HepG2 (cell line): ENCODE measurements at regions not wholly inside any gene's neighbourhood (a gene's known extent, or its start where the extent isn't known, plus 50 kb on each side); places are given as distances from the start of the nearest gene placed in this dataset.

Source experiments
- BRCA1 ChIP-seq: sonication (generic); formaldehyde crosslinking; IDR thresholded peaks from 2 replicates; pipeline ENCODE4 v1.4.0; 2020; ENCODE audit warnings: missing genetic modification reagents
- CEBPB ChIP-seq: IDR thresholded peaks from 2 replicates; pipeline ENCODE4 v1.6.1; 2011; ENCODE audit warnings: low read depth, low read length, improper control_type of control experiment, borderline replicate concordance
- DNMT3B ChIP-seq: conservative IDR thresholded peaks from 2 replicates; pipeline ENCODE4 v1.6.1; 2016; ENCODE audit warnings: missing biosample characterization, control low read depth
- EP300 ChIP-seq, 3 experiments: sonication (generic) in 1 of 3; formaldehyde crosslinking in 1 of 3; IDR thresholded peaks; 2 replicates each; pipeline versions ENCODE4 v1.5.1 to v1.6.1; 2011 to 2020; ENCODE audit warnings: low read depth in 2 of 3, low read length in 2 of 3, borderline replicate concordance in 1 of 3, improper control_type of control experiment in 1 of 3, mild to moderate bottlenecking in 1 of 3, missing genetic modification reagents in 1 of 3, moderate library complexity in 1 of 3
- GATAD2A ChIP-seq: IDR thresholded peaks from 2 replicates; pipeline ENCODE4 v1.6.1; 2016
- MYC ChIP-seq: sonication (generic); formaldehyde crosslinking; IDR thresholded peaks from 2 replicates; pipeline ENCODE4 v1.9.0; 2021; ENCODE audit warnings: missing genetic modification reagents, borderline replicate concordance
- ZNF337 ChIP-seq: sonication (generic); formaldehyde crosslinking; IDR thresholded peaks from 2 replicates; pipeline ENCODE4 v1.5.1; 2020; ENCODE audit warnings: missing genetic modification reagents, low read depth, mild to moderate bottlenecking, borderline replicate concordance
- ZNF354B ChIP-seq: sonication (generic); formaldehyde crosslinking; IDR thresholded peaks from 2 replicates; pipeline ENCODE4 v1.8.0; 2022; ENCODE audit warnings: mild to moderate bottlenecking, missing genetic modification reagents
- TF ChIP-seq, protein P1 (sequence below): sonication (generic); formaldehyde crosslinking; conservative IDR thresholded peaks from 2 replicates; pipeline ENCODE4 v1.4.0; 2020; ENCODE audit warnings: missing genetic modification reagents
- TF ChIP-seq, protein P2 (sequence below): sonication (generic); formaldehyde crosslinking; IDR thresholded peaks from 2 replicates; pipeline ENCODE4 v1.4.0; 2020; ENCODE audit warnings: missing genetic modification reagents
- TF ChIP-seq, protein P3 (sequence below): sonication (generic); formaldehyde crosslinking; IDR thresholded peaks from 2 replicates; pipeline ENCODE4 v1.5.0; 2020; ENCODE audit warnings: mild to moderate bottlenecking, missing genetic modification reagents, moderate library complexity
- TF ChIP-seq, protein P4 (sequence below): sonication (generic); formaldehyde crosslinking; IDR thresholded peaks from 2 replicates; pipeline ENCODE4 v1.9.0; 2022; ENCODE audit warnings: missing genetic modification reagents, mild to moderate bottlenecking, borderline replicate concordance

DNA sequence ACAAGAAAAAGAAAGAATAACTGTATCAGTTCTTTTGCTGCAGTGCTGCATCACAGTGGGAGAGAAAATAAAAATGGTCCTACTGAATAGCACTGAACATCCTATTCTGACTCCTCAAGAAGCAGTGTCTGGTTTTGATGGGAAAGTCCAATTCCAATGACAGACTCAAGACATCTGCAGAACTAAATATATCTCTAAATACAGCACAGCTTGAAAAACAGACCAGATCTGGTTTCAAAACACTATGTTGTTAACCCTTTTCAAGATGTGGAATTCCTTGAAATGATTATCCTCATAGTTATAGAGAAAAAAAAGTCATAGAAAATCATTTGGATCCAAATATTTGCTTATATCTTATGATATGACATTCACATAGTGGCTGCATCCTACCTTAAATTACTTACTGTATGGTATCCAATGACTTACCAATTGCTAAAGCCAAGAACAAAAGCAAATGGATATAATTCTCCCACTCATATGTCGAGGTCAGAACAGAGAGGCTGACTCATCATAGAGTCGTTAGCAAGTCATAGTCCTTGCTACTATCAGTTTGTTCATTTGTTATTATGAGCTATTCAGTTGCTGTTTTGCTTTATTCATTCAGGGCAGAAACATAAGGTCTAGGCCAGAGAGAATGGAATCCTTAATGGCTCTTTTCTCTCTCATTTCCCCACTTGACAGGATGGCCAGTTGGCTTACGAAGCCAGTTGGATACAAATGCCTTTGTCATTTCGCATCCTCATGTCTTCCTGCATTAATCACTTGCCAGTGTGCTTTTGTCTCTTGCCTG, 62.5 kb upstream of the ACVR2A start:
- TF ChIP-seq ZNF337 (CRISPR knock-in tag) (no peak), GATAD2A (CRISPR knock-in tag) (no peak), DNMT3B (CRISPR knock-in tag) (no peak), BRCA1 (CRISPR knock-in tag) (no peak), MYC (CRISPR knock-in tag) (no peak), EP300 (IDR thresholded peaks at IDR 0.05; ENCODE audit: low read depth in 2 of 2, low read length in 2 of 2) (no peak), EP300 (CRISPR knock-in tag; IDR thresholded peaks at IDR 0.05; ENCODE audit: borderline replicate concordance) (no peak), ZNF354B (no peak), CEBPB (no peak)
- TF ChIP-seq, protein P1, sequence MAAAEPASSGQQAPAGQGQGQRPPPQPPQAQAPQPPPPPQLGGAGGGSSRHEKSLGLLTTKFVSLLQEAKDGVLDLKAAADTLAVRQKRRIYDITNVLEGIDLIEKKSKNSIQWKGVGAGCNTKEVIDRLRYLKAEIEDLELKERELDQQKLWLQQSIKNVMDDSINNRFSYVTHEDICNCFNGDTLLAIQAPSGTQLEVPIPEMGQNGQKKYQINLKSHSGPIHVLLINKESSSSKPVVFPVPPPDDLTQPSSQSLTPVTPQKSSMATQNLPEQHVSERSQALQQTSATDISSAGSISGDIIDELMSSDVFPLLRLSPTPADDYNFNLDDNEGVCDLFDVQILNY (CRISPR knock-in tag) = no peak
- TF ChIP-seq, protein P2, sequence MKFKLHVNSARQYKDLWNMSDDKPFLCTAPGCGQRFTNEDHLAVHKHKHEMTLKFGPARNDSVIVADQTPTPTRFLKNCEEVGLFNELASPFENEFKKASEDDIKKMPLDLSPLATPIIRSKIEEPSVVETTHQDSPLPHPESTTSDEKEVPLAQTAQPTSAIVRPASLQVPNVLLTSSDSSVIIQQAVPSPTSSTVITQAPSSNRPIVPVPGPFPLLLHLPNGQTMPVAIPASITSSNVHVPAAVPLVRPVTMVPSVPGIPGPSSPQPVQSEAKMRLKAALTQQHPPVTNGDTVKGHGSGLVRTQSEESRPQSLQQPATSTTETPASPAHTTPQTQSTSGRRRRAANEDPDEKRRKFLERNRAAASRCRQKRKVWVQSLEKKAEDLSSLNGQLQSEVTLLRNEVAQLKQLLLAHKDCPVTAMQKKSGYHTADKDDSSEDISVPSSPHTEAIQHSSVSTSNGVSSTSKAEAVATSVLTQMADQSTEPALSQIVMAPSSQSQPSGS (CRISPR knock-in tag) = no peak
- TF ChIP-seq, protein P3, sequence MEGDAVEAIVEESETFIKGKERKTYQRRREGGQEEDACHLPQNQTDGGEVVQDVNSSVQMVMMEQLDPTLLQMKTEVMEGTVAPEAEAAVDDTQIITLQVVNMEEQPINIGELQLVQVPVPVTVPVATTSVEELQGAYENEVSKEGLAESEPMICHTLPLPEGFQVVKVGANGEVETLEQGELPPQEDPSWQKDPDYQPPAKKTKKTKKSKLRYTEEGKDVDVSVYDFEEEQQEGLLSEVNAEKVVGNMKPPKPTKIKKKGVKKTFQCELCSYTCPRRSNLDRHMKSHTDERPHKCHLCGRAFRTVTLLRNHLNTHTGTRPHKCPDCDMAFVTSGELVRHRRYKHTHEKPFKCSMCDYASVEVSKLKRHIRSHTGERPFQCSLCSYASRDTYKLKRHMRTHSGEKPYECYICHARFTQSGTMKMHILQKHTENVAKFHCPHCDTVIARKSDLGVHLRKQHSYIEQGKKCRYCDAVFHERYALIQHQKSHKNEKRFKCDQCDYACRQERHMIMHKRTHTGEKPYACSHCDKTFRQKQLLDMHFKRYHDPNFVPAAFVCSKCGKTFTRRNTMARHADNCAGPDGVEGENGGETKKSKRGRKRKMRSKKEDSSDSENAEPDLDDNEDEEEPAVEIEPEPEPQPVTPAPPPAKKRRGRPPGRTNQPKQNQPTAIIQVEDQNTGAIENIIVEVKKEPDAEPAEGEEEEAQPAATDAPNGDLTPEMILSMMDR (CRISPR knock-in tag) = no peak
- TF ChIP-seq, protein P4, sequence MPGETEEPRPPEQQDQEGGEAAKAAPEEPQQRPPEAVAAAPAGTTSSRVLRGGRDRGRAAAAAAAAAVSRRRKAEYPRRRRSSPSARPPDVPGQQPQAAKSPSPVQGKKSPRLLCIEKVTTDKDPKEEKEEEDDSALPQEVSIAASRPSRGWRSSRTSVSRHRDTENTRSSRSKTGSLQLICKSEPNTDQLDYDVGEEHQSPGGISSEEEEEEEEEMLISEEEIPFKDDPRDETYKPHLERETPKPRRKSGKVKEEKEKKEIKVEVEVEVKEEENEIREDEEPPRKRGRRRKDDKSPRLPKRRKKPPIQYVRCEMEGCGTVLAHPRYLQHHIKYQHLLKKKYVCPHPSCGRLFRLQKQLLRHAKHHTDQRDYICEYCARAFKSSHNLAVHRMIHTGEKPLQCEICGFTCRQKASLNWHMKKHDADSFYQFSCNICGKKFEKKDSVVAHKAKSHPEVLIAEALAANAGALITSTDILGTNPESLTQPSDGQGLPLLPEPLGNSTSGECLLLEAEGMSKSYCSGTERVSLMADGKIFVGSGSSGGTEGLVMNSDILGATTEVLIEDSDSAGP = no peak
